Chondrocyte (in vitro differentiated cells): ENCODE measurements at regions not wholly inside any gene's neighbourhood (a gene's known extent, or its start where the extent isn't known, plus 50 kb on each side); places are given as distances from the start of the nearest gene placed in this dataset.

Experiments used
- DNase-seq: peaks from one replicate; pipeline ENCODE4 v3.0.0; 2021; ENCODE audit warnings: mixed read lengths, low spot score
- H3K27ac Mint-ChIP-seq: one replicate; pipeline ENCODE4 v1.8.0; 2021; ENCODE audit warnings: mild to moderate bottlenecking, moderate library complexity, mixed read lengths; ENCODE audit not compliant: unreplicated experiment
- H3K27me3 Mint-ChIP-seq: 2 replicates; pipeline ENCODE4 v1.8.0; 2021; ENCODE audit warnings: low read depth, mixed read lengths
- H3K36me3 Mint-ChIP-seq: 2 replicates; pipeline ENCODE4 v1.8.0; 2021; ENCODE audit warnings: low read depth, mixed read lengths
- H3K4me1 Mint-ChIP-seq: 2 replicates; pipeline ENCODE4 v1.8.0; 2021; ENCODE audit warnings: low read depth, mild to moderate bottlenecking, mixed read lengths
- H3K4me3 Mint-ChIP-seq: one replicate; pipeline ENCODE4 v1.8.0; 2021; ENCODE audit warnings: mild to moderate bottlenecking, moderate library complexity, mixed read lengths; ENCODE audit not compliant: unreplicated experiment
- H3K9me3 Mint-ChIP-seq: 2 replicates; pipeline ENCODE4 v1.8.0; 2021; ENCODE audit warnings: low read depth, mixed read lengths
- TF ChIP-seq, protein P1 (sequence below): fragments of 200-600 bp; sonication (generic); IDR thresholded peaks from 2 replicates; pipeline ENCODE4 v1.5.0; 2021; ENCODE audit warnings: antibody characterized with exemption, mild to moderate bottlenecking, moderate library complexity

DNA sequence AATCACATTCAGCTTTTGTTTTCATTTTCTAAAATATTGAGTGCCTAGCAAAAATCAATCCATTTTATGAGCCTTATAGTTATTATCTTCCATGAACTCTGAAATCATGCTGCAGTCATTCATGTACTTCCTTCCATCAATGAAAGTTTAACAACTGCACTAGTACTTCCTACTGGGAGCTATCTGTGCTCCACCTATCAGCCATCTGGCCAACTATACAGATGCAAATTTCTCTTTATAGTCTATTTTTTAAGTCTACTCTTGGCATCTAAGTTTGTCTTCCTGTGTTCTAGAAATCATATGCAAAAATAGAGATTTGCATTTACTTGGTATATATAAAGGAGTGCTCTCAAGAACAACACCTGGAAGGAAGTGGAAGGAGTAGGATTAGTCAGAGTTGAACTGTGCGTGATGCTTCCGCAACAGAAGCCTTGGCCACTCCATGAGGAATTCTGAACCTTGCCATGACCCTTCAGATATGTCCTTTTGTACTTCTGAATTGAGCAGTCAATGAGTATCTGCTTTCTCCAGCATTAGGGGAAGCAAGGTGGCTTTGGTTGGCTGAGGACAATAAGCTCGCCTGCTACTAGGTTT, 403.2 kb upstream of the ADAMTS5 start:
- no peaks in the 10 kb centered on the region for H3K27me3 Mint-ChIP-seq
- TF ChIP-seq, protein P1, sequence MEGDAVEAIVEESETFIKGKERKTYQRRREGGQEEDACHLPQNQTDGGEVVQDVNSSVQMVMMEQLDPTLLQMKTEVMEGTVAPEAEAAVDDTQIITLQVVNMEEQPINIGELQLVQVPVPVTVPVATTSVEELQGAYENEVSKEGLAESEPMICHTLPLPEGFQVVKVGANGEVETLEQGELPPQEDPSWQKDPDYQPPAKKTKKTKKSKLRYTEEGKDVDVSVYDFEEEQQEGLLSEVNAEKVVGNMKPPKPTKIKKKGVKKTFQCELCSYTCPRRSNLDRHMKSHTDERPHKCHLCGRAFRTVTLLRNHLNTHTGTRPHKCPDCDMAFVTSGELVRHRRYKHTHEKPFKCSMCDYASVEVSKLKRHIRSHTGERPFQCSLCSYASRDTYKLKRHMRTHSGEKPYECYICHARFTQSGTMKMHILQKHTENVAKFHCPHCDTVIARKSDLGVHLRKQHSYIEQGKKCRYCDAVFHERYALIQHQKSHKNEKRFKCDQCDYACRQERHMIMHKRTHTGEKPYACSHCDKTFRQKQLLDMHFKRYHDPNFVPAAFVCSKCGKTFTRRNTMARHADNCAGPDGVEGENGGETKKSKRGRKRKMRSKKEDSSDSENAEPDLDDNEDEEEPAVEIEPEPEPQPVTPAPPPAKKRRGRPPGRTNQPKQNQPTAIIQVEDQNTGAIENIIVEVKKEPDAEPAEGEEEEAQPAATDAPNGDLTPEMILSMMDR, result no peak
- no peak overlapping the region for H3K4me3 Mint-ChIP-seq
- H3K9me3 Mint-ChIP-seq, result no peaks in the 10 kb centered on the region
- no peak for DNase-seq
- no peak overlapping the region for H3K27ac Mint-ChIP-seq
- peaks cover 30% of the 10 kb centered on the region for H3K4me1 Mint-ChIP-seq
- H3K36me3 Mint-ChIP-seq, result peaks cover 1% of the 10 kb centered on the region

DNA sequence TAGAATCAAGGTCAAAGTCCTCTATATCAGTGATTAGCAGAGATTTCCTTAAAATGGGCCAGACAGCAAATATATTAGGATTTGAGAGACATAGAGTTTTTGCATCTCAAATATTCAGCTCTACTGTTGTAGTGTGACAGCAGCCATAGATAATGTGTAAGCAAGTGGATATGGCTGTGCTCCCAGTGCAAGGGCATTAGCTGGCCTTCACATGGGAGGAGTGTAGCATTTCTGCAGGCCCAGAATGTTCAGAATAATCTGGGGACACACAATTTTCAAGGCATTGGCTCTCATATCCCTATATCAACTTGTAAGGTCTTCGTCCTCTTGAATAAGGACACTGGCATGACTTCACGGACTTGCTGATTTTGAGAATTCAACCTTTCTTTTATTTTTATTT, 402.3 kb upstream of the ADAMTS5 start:
- Mint-ChIP-seq H3K36me3 (peaks cover 1% of the 10 kb centered on the region), H3K4me1 (peaks cover 26% of the 10 kb centered on the region), H3K9me3 (no peaks in the 10 kb centered on the region), H3K4me3 (no peak overlapping the region), H3K27ac (no peak overlapping the region), H3K27me3 (no peaks in the 10 kb centered on the region)
- TF ChIP-seq, protein P1, result no peak
- no peak for DNase-seq

DNA sequence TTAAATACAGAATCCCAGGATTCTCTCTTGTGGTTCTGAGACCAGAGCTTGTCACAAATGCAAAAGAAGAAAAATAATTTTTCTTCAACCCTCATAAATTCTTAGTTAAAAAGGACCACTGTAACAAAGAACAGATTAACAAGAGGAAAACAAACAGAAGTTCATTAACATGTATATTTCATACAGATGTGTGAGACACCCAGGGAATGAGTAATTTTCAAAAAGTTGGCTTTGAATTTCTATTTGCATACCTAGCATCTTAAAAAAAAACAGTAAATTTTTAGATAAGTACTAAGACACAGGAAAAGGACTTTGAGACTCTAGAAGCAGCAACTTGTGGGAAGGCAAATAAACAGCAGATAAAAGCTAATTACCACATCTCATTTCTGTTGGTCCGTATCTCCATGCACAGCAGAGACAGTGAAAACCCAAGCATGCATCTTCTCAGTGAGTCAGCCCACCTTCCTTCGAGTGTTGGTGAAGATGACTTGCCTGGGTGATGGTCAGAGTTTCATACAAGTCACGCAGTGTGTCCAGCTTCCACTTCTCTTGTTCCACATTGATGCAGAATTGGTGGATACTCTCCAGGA, 399.9 kb upstream of the ADAMTS5 start:
- Mint-ChIP-seq H3K36me3 (peaks cover 1% of the 10 kb centered on the region), H3K9me3 (no peaks in the 10 kb centered on the region), H3K27me3 (no peaks in the 10 kb centered on the region), H3K27ac (no peak overlapping the region), H3K4me3 (no peak overlapping the region), H3K4me1 (peaks cover 10% of the 10 kb centered on the region)
- no peak for DNase-seq
- TF ChIP-seq, protein P1, result no peak

DNA sequence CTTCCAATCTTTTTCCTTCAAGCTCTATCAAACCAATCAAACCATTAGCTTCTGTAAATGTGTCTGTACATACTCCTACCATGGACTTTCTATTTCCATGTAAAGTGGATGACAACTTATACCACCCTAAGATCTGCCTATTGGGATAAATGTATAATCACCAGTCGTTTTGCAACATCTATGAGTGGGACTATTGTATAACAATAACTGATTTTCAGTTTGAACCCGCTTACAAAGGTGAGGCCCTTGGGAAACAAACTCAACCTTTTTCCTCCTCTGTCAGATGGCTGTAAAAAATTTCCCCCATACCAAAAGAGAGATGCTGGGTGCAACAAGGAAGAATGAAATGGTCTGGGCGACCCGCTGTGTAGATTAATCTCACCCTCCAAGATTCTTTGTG, 399.1 kb upstream of the ADAMTS5 start:
- no peak overlapping the region for H3K4me3 Mint-ChIP-seq
- no peak overlapping the region for H3K27ac Mint-ChIP-seq
- TF ChIP-seq, protein P1, result no peak
- H3K36me3 Mint-ChIP-seq, result peaks cover 1% of the 10 kb centered on the region
- no peaks in the 10 kb centered on the region for H3K27me3 Mint-ChIP-seq
- no peak for DNase-seq
- H3K4me1 Mint-ChIP-seq, result peaks cover 3% of the 10 kb centered on the region
- H3K9me3 Mint-ChIP-seq, result no peaks in the 10 kb centered on the region

DNA sequence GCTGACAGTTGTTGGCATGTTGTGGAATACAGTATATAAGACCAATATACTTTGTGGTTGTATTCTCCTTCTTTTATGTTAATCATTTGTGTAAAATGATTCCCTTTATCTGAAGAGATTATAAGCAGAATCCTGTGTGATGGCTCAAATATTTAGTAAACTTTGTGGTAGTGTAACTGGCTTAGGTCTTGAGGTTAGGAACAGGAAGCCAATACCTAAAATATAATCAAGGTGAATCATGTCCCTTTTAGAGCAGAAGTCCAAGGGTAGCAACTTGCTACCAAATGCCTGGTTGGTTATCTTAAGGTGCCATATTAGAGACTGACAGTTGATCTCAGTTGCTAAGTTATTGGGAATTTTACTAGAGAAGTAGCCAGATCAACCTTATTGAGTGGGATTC, 398.5 kb upstream of the ADAMTS5 start:
- no peak overlapping the region for H3K4me3 Mint-ChIP-seq
- no peaks in the 10 kb centered on the region for H3K4me1 Mint-ChIP-seq
- H3K27me3 Mint-ChIP-seq, result no peaks in the 10 kb centered on the region
- DNase-seq, result no peak
- no peak overlapping the region for H3K27ac Mint-ChIP-seq
- no peaks in the 10 kb centered on the region for H3K9me3 Mint-ChIP-seq
- peaks cover 1% of the 10 kb centered on the region for H3K36me3 Mint-ChIP-seq
- TF ChIP-seq, protein P1, result no peak
